H9 (cell line): ENCODE measurements at regions not wholly inside any gene's neighbourhood (a gene's known extent, or its start where the extent isn't known, plus 50 kb on each side); places are given as distances from the start of the nearest gene placed in this dataset.

Experiments used
- DNase-seq: peaks from one replicate; pipeline ENCODE4 v3.0.0-alpha.2; 2017
- H2AFZ ChIP-seq: one replicate; pipeline ENCODE4 v1.6.1; 2013; ENCODE audit warnings: mild to moderate bottlenecking, low read length, control low read depth, moderate library complexity
- H2AK5ac ChIP-seq: 2 replicates; pipeline ENCODE4 v1.6.1; 2013; ENCODE audit warnings: low read length, control low read depth, mixed read lengths; ENCODE audit not compliant: insufficient read length
- H2BK120ac ChIP-seq: one replicate; pipeline ENCODE4 v1.6.1; 2013; ENCODE audit warnings: low read depth, mild to moderate bottlenecking, low read length, control low read depth, inconsistent platforms; ENCODE audit not compliant: poor library complexity, severe bottlenecking
- H2BK12ac ChIP-seq: 2 replicates; pipeline ENCODE4 v1.6.1; 2013; ENCODE audit warnings: low read length, control low read depth, mixed read lengths, low read depth; ENCODE audit not compliant: insufficient read length
- H2BK15ac ChIP-seq: 2 replicates; pipeline ENCODE4 v1.6.1; 2013; ENCODE audit warnings: low read depth, low read length, control low read depth
- H2BK20ac ChIP-seq: one replicate; pipeline ENCODE4 v1.6.1; 2013; ENCODE audit warnings: low read depth, mild to moderate bottlenecking, low read length, control low read depth, inconsistent platforms; ENCODE audit not compliant: poor library complexity, severe bottlenecking
- H2BK5ac ChIP-seq: 2 replicates; pipeline ENCODE4 v1.6.1; 2013; ENCODE audit warnings: low read length, control low read depth, mixed read lengths; ENCODE audit not compliant: insufficient read length
- H3K14ac ChIP-seq: 2 replicates; pipeline ENCODE4 v1.6.1; 2013; ENCODE audit warnings: low read length, control low read depth; ENCODE audit not compliant: insufficient read depth
- H3K18ac ChIP-seq: 2 replicates; pipeline ENCODE4 v1.6.1; 2013; ENCODE audit warnings: low read depth, mild to moderate bottlenecking, mixed read lengths, low read length, control low read depth; ENCODE audit not compliant: insufficient read length
- H3K23ac ChIP-seq: 2 replicates; pipeline ENCODE4 v1.6.1; 2013; ENCODE audit warnings: low read length, control low read depth, mixed read lengths, low read depth; ENCODE audit not compliant: insufficient read length
- H3K23me2 ChIP-seq: 2 replicates; pipeline ENCODE4 v1.6.1; 2013; ENCODE audit warnings: low read depth, mild to moderate bottlenecking, mixed read lengths, low read length, control low read depth; ENCODE audit not compliant: insufficient read length, poor library complexity, severe bottlenecking
- H3K27ac ChIP-seq: 2 replicates; pipeline ENCODE4 v1.5.1; 2013; ENCODE audit warnings: low read length, control low read depth, mixed read lengths, low read depth; ENCODE audit not compliant: insufficient read length
- H3K27me3 ChIP-seq: 2 replicates; pipeline ENCODE4 v1.6.1; 2013; ENCODE audit warnings: low read length, control low read depth, inconsistent platforms; ENCODE audit not compliant: insufficient read depth
- H3K4ac ChIP-seq: 2 replicates; pipeline ENCODE4 v1.6.1; 2013; ENCODE audit warnings: low read depth, mild to moderate bottlenecking, control low read depth, inconsistent platforms, low read length, moderate library complexity
- H3K4me1 ChIP-seq: 2 replicates; pipeline ENCODE4 v1.6.1; 2013; ENCODE audit warnings: low read length, control low read depth, inconsistent platforms; ENCODE audit not compliant: insufficient read depth
- H3K4me2 ChIP-seq: 2 replicates; pipeline ENCODE4 v1.6.1; 2013; ENCODE audit warnings: low read length, control low read depth, mixed read lengths; ENCODE audit not compliant: insufficient read length, insufficient read depth
- H3K56ac ChIP-seq: 2 replicates; pipeline ENCODE4 v1.6.1; 2013; ENCODE audit warnings: low read depth, mild to moderate bottlenecking, mixed read lengths, low read length, control low read depth; ENCODE audit not compliant: insufficient read length
- H3K79me1 ChIP-seq: 2 replicates; pipeline ENCODE4 v1.6.1; 2013; ENCODE audit warnings: low read depth, mild to moderate bottlenecking, moderate library complexity, low read length, control low read depth, inconsistent platforms; ENCODE audit not compliant: insufficient read depth, poor library complexity, severe bottlenecking
- H3K79me2 ChIP-seq: 2 replicates; pipeline ENCODE4 v1.6.1; 2013; ENCODE audit warnings: low read length, control low read depth, inconsistent platforms; ENCODE audit not compliant: insufficient read depth
- H3K9ac ChIP-seq: 2 replicates; pipeline ENCODE4 v1.6.1; 2013; ENCODE audit warnings: low read length, control low read depth, mixed read lengths; ENCODE audit not compliant: insufficient read length; ENCODE audit errors: extremely low read depth
- H3K9me3 ChIP-seq: one replicate; pipeline ENCODE4 v1.6.1; 2013; ENCODE audit warnings: low read depth, low read length, inconsistent platforms; ENCODE audit not compliant: control insufficient read depth
- H3T11ph ChIP-seq: one replicate; pipeline ENCODE4 v1.6.1; 2013; ENCODE audit warnings: mild to moderate bottlenecking, low read length, control low read depth, inconsistent platforms
- H4K20me1 ChIP-seq: one replicate; pipeline ENCODE4 v1.6.1; 2013; ENCODE audit not compliant: control insufficient read depth, insufficient read length, insufficient read depth
- H4K5ac ChIP-seq: 2 replicates; pipeline ENCODE4 v1.6.1; 2013; ENCODE audit warnings: low read depth, mild to moderate bottlenecking, mixed read lengths, low read length, control low read depth; ENCODE audit not compliant: insufficient read length
- H4K8ac ChIP-seq: replicated peaks from 2 replicates; pipeline ENCODE4 v1.6.1; 2013; ENCODE audit warnings: low read length, control low read depth, mixed read lengths, low read depth; ENCODE audit not compliant: insufficient read length
- H4K91ac ChIP-seq: 2 replicates; pipeline ENCODE4 v1.6.1; 2013; ENCODE audit warnings: low read depth, mild to moderate bottlenecking, moderate library complexity, mixed read lengths, low read length, control low read depth; ENCODE audit not compliant: insufficient read length
- H3K27ac Mint-ChIP-seq, 3 experiments: 2 replicates in 2 of 3; 3 replicates in 1 of 3; pipeline ENCODE4 v1.8.0; 2020 to 2021; ENCODE audit warnings: mixed read lengths in 3 of 3, mild to moderate bottlenecking in 1 of 3, moderate library complexity in 1 of 3
- H3K27me3 Mint-ChIP-seq: 2 replicates; pipeline ENCODE4 v1.8.0; 2021; ENCODE audit warnings: low read depth, mild to moderate bottlenecking, moderate library complexity, mixed read lengths
- H3K36me3 Mint-ChIP-seq, 3 experiments: 2 replicates in 2 of 3; 3 replicates in 1 of 3; pipeline ENCODE4 v1.8.0; 2020 to 2021; ENCODE audit warnings: low read depth in 3 of 3, mixed read lengths in 3 of 3; ENCODE audit not compliant: insufficient read depth in 1 of 3
- H3K4me1 Mint-ChIP-seq, 2 experiments: 2 replicates each; pipeline ENCODE4 v1.8.0; 2020; ENCODE audit warnings: mixed read lengths in 2 of 2
- H3K4me3 Mint-ChIP-seq, 2 experiments: 2 replicates in 1 of 2; 3 replicates in 1 of 2; pipeline ENCODE4 v1.8.0; 2020 to 2021; ENCODE audit warnings: mild to moderate bottlenecking in 2 of 2, mixed read lengths in 2 of 2, moderate library complexity in 1 of 2
- H3K9me3 Mint-ChIP-seq, 2 experiments: 2 replicates in 1 of 2; 3 replicates in 1 of 2; pipeline ENCODE4 v1.8.0; 2020; ENCODE audit warnings: mild to moderate bottlenecking in 2 of 2, mixed read lengths in 2 of 2, moderate library complexity in 1 of 2
- CTCF ChIP-seq: fragments of 200-600 bp; sonication (generic); conservative IDR thresholded peaks from 3 replicates; pipeline ENCODE4 v1.8.0; 2021; ENCODE audit warnings: antibody characterized with exemption, mild to moderate bottlenecking
- WGBS: extraction: QIAGEN DNeasy Blood & Tissue Kit; methylation state at CpG from one replicate; pipeline ENCODE4 v1.1.7; 2013; ENCODE audit warnings: missing lambda C conversion rate, low lambda C conversion rate, mixed read lengths; ENCODE audit not compliant: insufficient read length; ENCODE audit errors: extremely low coverage; 5-methylcytosine and 5-hydroxymethylcytosine counted together

- Histone ChIP-seq H2BK5ac (no peak overlapping the region), H3K4me1 (no peaks in the 10 kb centered on the region), H4K91ac (no peak overlapping the region), H2BK120ac (no peak overlapping the region), H3K4me2 (no peak overlapping the region), H2BK15ac (no peak overlapping the region), H3K18ac (no peak overlapping the region), H4K8ac (no peak overlapping the region), H3T11ph (no peak overlapping the region), H3K9me3 (no peaks in the 10 kb centered on the region), H3K56ac (no peak overlapping the region), H2BK20ac (no peak overlapping the region), H3K4ac (no peak overlapping the region), H3K14ac (no peak overlapping the region), H2BK12ac (no peak overlapping the region), H3K23me2 (no peaks in the 10 kb centered on the region), H3K79me2 (no peaks in the 10 kb centered on the region), H3K27ac (no peak overlapping the region), H3K79me1 (no peaks in the 10 kb centered on the region), H3K9ac (no peak overlapping the region), H4K5ac (no peak overlapping the region), H2AK5ac (no peak overlapping the region), H2AFZ (no peak overlapping the region), H4K20me1 (no peaks in the 10 kb centered on the region), H3K27me3 (no peaks in the 10 kb centered on the region), H3K23ac (no peak overlapping the region)
- peak; percentile 82 for TF ChIP-seq CTCF
- H3K4me3 Mint-ChIP-seq: no peak overlapping the region
- peaks cover 2 to 13% (median 5%) of the 10 kb centered on the region in 3 experiments; a peak in 6 of 7 replicates for H3K36me3 Mint-ChIP-seq
- peaks cover 12 to 17% of the 10 kb centered on the region in 2 experiments for H3K9me3 Mint-ChIP-seq
- H3K4me1 Mint-ChIP-seq: no peaks in the 10 kb centered on the region
- H3K27ac Mint-ChIP-seq: no peak overlapping the region
- no peak for DNase-seq
- no peaks in the 10 kb centered on the region for H3K27me3 Mint-ChIP-seq
- WGBS: no CpG with 5 or more reads among the region's 6 CpGs
Measured at GRCh38 chr4:175536852-175537453, 275.1 kb downstream of the GPM6A start.
